Coronary artery (tissue), 2 donors: ENCODE measurements at regions not wholly inside any gene's neighbourhood (a gene's known extent, or its start where the extent isn't known, plus 50 kb on each side); places are given as distances from the start of the nearest gene placed in this dataset.

Source experiments
- DNase-seq: peaks from one replicate; pipeline ENCODE4 v3.0.0-alpha.2; 2017; ENCODE audit warnings: low spot score
- H3K27ac ChIP-seq, 2 donors: fragments of 200-600 bp; sonication (generic); one replicate each; pipeline ENCODE4 v1.5.1; 2016 to 2019
- H3K4me3 ChIP-seq: fragments of 200-600 bp; sonication (generic); 2 replicates; pipeline ENCODE4 v1.5.1; 2016; ENCODE audit warnings: mild to moderate bottlenecking, moderate library complexity
- CTCF ChIP-seq: fragments of 200-600 bp; sonication (generic); IDR thresholded peaks from one replicate; pipeline ENCODE4 v1.5.1; 2019; ENCODE audit warnings: antibody characterized with exemption

- peak; percentile 74 for DNase-seq
- H3K27ac ChIP-seq = peak overlapping the region in 1 of 2 donors; percentile 4
- H3K4me3 ChIP-seq = no peak overlapping the region
- no peak for TF ChIP-seq CTCF
Observed at GRCh38 chr4:144449611-144450010, 196.3 kb upstream of the HHIP start.

GRCh38 chr4:144450526-144450925 lies 195.4 kb upstream of the HHIP start:
- no peak for DNase-seq
- TF ChIP-seq CTCF = no peak
- H3K27ac ChIP-seq = no peak overlapping the region
- no peak overlapping the region for H3K4me3 ChIP-seq

GRCh38 chr4:144451766-144452450 lies 194.0 kb upstream of the HHIP start:
- no peak for TF ChIP-seq CTCF
- Histone ChIP-seq H3K27ac (no peak overlapping the region), H3K4me3 (no peak overlapping the region)
- no peak for DNase-seq

DNA sequence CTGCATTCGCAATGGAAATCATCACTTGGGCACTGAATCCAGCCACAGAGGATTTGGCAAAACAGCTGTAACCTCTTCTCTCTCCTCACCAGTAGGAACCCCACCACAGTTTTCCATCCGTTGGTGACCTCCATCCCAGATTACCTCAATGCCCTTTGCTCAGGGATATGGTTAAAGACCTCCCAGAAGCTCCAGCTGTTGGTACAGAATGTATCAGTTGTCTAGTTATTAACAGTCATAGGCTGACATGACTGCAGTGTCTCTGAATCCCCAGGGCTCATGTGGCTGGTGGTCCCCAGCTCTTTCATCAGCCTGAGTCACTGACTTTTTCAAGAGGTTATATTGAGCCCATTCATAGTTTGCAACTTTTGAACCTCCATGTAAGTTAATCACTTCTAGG lies 189.8 kb upstream of the HHIP start:
- no peak for TF ChIP-seq CTCF
- Histone ChIP-seq H3K4me3 (no peak overlapping the region), H3K27ac (no peak overlapping the region)
- DNase-seq = no peak

DNA sequence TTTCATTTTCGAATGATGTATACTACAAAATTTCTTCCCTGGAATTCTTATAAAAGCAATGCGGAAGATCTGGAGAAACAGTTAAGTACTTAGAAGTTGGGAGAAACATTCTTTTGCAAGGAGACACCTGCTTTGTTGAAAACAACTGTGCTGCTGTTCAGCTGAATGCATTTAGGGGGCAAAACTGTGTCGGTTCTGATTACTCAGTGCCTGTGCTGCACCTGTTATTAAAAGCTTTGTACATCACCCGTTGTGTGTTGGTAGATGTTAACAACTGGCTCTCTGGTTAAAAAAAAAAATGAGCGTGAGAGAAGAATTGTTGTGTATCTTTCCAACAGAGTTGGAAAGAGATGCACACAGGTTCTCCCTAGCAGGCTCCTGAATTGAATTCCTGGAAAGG lies 184.1 kb upstream of the HHIP start:
- Histone ChIP-seq H3K4me3 (no peak overlapping the region), H3K27ac (no peak overlapping the region)
- no peak for TF ChIP-seq CTCF
- DNase-seq = no peak

GRCh38 chr4:144463236-144463635 lies 182.7 kb upstream of the HHIP start:
- Histone ChIP-seq H3K4me3 (no peak overlapping the region), H3K27ac (no peak overlapping the region)
- no peak for TF ChIP-seq CTCF
- DNase-seq = no peak

GRCh38 chr4:144463896-144464295 lies 182.1 kb upstream of the HHIP start:
- DNase-seq = no peak
- no peak for TF ChIP-seq CTCF
- Histone ChIP-seq H3K4me3 (no peak overlapping the region), H3K27ac (no peak overlapping the region)
